SU-DHL-6 (cell line): ENCODE measurements at regions not wholly inside any gene's neighbourhood (a gene's known extent, or its start where the extent isn't known, plus 50 kb on each side); places are given as distances from the start of the nearest gene placed in this dataset.

Source experiments
- EZH2phosphoT487 ChIP-seq: fragments of 200-600 bp; sonication (generic), shearing (Covaris generic); conservative IDR thresholded peaks from 2 replicates; pipeline ENCODE4 v1.6.1; 2018; ENCODE audit warnings: mild to moderate bottlenecking, antibody characterized with exemption, low read length, moderate library complexity, mixed read lengths
- TF ChIP-seq, protein P1 (sequence below): fragments of 200-600 bp; sonication (generic); IDR thresholded peaks from one replicate; pipeline ENCODE4 v1.5.1; 2017; ENCODE audit warnings: antibody characterized with exemption, mild to moderate bottlenecking, low read length, moderate library complexity; ENCODE audit not compliant: insufficient read depth, poor library complexity, severe bottlenecking

- TF ChIP-seq, protein P1, sequence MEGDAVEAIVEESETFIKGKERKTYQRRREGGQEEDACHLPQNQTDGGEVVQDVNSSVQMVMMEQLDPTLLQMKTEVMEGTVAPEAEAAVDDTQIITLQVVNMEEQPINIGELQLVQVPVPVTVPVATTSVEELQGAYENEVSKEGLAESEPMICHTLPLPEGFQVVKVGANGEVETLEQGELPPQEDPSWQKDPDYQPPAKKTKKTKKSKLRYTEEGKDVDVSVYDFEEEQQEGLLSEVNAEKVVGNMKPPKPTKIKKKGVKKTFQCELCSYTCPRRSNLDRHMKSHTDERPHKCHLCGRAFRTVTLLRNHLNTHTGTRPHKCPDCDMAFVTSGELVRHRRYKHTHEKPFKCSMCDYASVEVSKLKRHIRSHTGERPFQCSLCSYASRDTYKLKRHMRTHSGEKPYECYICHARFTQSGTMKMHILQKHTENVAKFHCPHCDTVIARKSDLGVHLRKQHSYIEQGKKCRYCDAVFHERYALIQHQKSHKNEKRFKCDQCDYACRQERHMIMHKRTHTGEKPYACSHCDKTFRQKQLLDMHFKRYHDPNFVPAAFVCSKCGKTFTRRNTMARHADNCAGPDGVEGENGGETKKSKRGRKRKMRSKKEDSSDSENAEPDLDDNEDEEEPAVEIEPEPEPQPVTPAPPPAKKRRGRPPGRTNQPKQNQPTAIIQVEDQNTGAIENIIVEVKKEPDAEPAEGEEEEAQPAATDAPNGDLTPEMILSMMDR = no peak
- no peak for TF ChIP-seq EZH2phosphoT487
These were observed 109.8 kb upstream of the ARID2 start for GRCh38 chr12:45619736-45620135.
